Natural killer cell treated with Interleukin-12 subunit alpha and Interleukin-12 subunit beta and Interleukin-15 and Interleukin-18, amount 100 ng/mL, for 72 hours (primary cell): ENCODE measurements at regions not wholly inside any gene's neighbourhood (a gene's known extent, or its start where the extent isn't known, plus 50 kb on each side); places are given as distances from the start of the nearest gene placed in this dataset.
"Not testable (repeated sequence)": the region's sequence is repeated elsewhere in the genome, so short reads cannot be mapped to it uniquely, and the experiment has no call there.

ENCODE experiments used
- ATAC-seq, 2 donors: fragments of 150-1000 bp; cut with Tn5 transposase in 1 of 2; sonication (Bioruptor Pico), chemical (Tn5 transposase) in 1 of 2; 2 replicates each; pipeline ENCODE4 v1.10.0; 2021
- DNase-seq: peaks from one replicate; pipeline ENCODE4 v3.0.0; 2022; ENCODE audit warnings: low spot score
- H3K27ac Mint-ChIP-seq, 2 donors: 1 replicate in 1 of 2; 2 replicates in 1 of 2; pipeline ENCODE4 v1.8.0; 2022; ENCODE audit warnings: mixed read lengths in 2 of 2, mild to moderate bottlenecking in 1 of 2, moderate library complexity in 1 of 2
- H3K27me3 Mint-ChIP-seq, 2 donors: 1 replicate in 1 of 2; 2 replicates in 1 of 2; pipeline ENCODE4 v1.8.0; 2022; ENCODE audit warnings: mixed read lengths in 2 of 2
- H3K36me3 Mint-ChIP-seq: one replicate; pipeline ENCODE4 v1.8.0; 2022; ENCODE audit warnings: mixed read lengths
- H3K4me1 Mint-ChIP-seq, 2 donors: 1 replicate in 1 of 2; 2 replicates in 1 of 2; pipeline ENCODE4 v1.8.0; 2022; ENCODE audit warnings: low read depth in 2 of 2, mixed read lengths in 2 of 2, mild to moderate bottlenecking in 1 of 2
- H3K4me3 Mint-ChIP-seq: one replicate; pipeline ENCODE4 v1.8.0; 2022; ENCODE audit warnings: mixed read lengths
- H3K9me3 Mint-ChIP-seq: 2 replicates; pipeline ENCODE4 v1.8.0; 2022; ENCODE audit warnings: mixed read lengths

DNA sequence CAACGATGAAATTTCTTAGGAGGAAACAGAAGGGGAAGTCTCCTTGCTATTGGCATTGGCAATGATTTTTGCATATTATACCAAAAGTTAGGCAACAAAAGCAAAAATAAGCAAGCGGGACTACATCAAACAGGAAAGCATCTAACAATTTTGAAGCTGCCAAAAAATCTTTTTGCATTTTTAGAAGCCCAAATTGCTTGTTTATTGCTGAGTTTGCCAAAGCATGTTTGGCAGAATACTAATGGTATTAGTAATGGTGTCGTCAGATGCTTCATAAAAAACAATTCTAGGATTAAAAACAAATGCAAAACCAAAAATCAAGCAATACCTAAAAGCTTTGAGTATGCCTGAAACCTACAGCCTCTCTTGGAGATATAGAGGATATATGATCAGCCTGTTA, 80.0 kb downstream of the GALR1 start:
- Mint-ChIP-seq H3K36me3 (no peaks in the 10 kb centered on the region), H3K9me3 (no peaks in the 10 kb centered on the region), H3K27me3 (peaks cover 26 to 44% of the 10 kb centered on the region in 2 donors), H3K4me3 (no peak overlapping the region), H3K27ac (no peak overlapping the region), H3K4me1 (no peaks in the 10 kb centered on the region)
- DNase-seq (no peak), ATAC-seq (no peak)

DNA sequence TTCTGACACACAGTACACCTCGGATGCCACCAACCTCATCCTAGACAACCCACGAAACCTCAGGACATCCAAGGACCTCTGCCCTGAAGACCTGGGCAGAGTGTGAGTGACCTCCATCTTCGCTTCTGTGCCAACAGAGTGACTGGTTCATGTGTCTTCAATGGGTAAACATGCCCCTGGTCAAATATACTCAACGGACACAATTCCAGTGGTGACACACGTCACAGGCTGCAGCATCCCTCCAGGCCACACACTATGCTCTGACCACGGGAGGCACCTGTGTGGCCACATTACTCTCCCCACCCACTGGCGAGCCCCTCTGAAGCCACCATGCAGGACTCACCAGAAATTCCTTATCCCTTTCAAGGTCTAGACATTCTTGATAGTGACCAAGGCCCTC, 85.2 kb downstream of the GALR1 start:
- H3K4me3 Mint-ChIP-seq, result no peak overlapping the region

GRCh38 chr18:77337604-77338003, 88.0 kb downstream of the GALR1 start:
- Mint-ChIP-seq H3K27me3 (peaks cover 24 to 33% of the 10 kb centered on the region in 2 donors), H3K27ac (no peak overlapping the region), H3K36me3 (no peaks in the 10 kb centered on the region), H3K4me1 (no peaks in the 10 kb centered on the region), H3K9me3 (no peaks in the 10 kb centered on the region), H3K4me3 (no peak overlapping the region)
- no peak for DNase-seq
- ATAC-seq, result no peak

More for the DNA sequence above, 85.2 kb downstream of the GALR1 start:
- H3K4me1 Mint-ChIP-seq, result no peaks in the 10 kb centered on the region
- no peak overlapping the region for H3K27ac Mint-ChIP-seq
- no peaks in the 10 kb centered on the region for H3K36me3 Mint-ChIP-seq
- no peak for ATAC-seq
- no peak for DNase-seq
- no peaks in the 10 kb centered on the region for H3K9me3 Mint-ChIP-seq
- peaks cover 26 to 52% of the 10 kb centered on the region in 2 donors for H3K27me3 Mint-ChIP-seq

GRCh38 chr18:77339093-77339492, 89.4 kb downstream of the GALR1 start:
- no peaks in the 10 kb centered on the region for H3K9me3 Mint-ChIP-seq
- peaks cover 19 to 26% of the 10 kb centered on the region in 2 donors for H3K27me3 Mint-ChIP-seq
- DNase-seq, result no peak
- H3K27ac Mint-ChIP-seq, result no peak overlapping the region
- H3K4me3 Mint-ChIP-seq, result no peak overlapping the region
- H3K4me1 Mint-ChIP-seq, result no peaks in the 10 kb centered on the region
- H3K36me3 Mint-ChIP-seq, result no peaks in the 10 kb centered on the region
- no peak for ATAC-seq

- Mint-ChIP-seq H3K27me3 (peaks cover 16 to 22% of the 10 kb centered on the region in 2 donors), H3K27ac (no peak overlapping the region), H3K4me1 (no peaks in the 10 kb centered on the region), H3K9me3 (no peaks in the 10 kb centered on the region), H3K4me3 (no peak overlapping the region), H3K36me3 (no peaks in the 10 kb centered on the region)
- no peak for ATAC-seq
- DNase-seq, result no peak
These were observed 90.0 kb downstream of the GALR1 start for GRCh38 chr18:77339623-77340022.

DNA sequence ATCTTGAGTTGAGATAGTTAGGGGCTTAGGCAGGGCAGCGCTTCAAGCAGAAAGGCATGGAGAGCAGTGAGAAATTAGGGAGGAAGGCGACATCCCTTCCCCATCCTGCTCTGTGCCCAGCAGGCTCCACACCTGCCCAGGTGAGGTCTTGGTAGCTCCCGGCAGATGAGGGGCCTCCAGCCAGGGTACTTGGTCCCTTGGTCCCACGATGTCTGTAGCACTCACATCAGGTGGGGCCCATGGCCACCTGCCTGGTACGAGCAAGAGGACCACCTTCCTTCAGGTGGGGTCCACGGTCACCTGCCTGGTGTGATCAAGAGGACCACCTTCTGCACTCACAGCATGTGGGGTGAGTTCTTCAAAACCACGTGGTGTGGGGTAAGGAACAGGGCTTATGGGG, 91.2 kb downstream of the GALR1 start:
- DNase-seq, result no peak
- no peak overlapping the region for H3K27ac Mint-ChIP-seq
- no peaks in the 10 kb centered on the region for H3K36me3 Mint-ChIP-seq
- H3K27me3 Mint-ChIP-seq, result peaks cover 16 to 22% of the 10 kb centered on the region in 2 donors
- no peak for ATAC-seq
- no peaks in the 10 kb centered on the region for H3K9me3 Mint-ChIP-seq
- no peaks in the 10 kb centered on the region for H3K4me1 Mint-ChIP-seq
- H3K4me3 Mint-ChIP-seq, result no peak overlapping the region

GRCh38 chr18:77341527-77342325, 92.1 kb downstream of the GALR1 start:
- no peaks in the 10 kb centered on the region for H3K36me3 Mint-ChIP-seq
- peaks cover 15 to 16% of the 10 kb centered on the region in 2 donors for H3K27me3 Mint-ChIP-seq
- no peaks in the 10 kb centered on the region for H3K4me1 Mint-ChIP-seq
- no peaks in the 10 kb centered on the region for H3K9me3 Mint-ChIP-seq
- DNase-seq (no peak), ATAC-seq (no peak)
- H3K4me3 Mint-ChIP-seq, result no peak overlapping the region
- no peak overlapping the region for H3K27ac Mint-ChIP-seq

DNA sequence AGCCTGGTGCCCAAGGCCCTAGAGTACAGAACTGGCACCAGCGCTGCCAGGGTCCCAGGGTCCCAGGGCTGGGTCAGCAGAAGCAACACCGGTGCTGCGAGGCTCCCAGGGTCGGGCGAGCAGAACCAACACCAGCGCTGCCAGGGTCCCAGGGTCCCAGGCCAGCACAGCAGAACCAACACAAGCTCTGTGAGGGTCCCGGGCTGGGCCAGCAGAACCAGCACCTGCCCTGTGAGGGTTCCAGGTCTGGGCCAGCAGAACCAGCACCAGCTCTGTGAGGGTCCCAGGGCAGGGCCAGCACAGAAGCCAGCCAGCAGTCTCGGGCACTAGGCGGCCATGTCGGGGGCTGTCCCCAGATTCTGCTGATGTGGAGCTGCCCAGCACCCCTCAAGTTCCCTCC, 93.1 kb downstream of the GALR1 start:
- Mint-ChIP-seq H3K27me3 (peaks cover 10 to 13% of the 10 kb centered on the region in 2 donors), H3K9me3 (no peaks in the 10 kb centered on the region), H3K27ac (no peak overlapping the region), H3K4me3 (no peak overlapping the region), H3K36me3 (no peaks in the 10 kb centered on the region), H3K4me1 (no peaks in the 10 kb centered on the region)
- ATAC-seq (peak in 1 of 2 donors; percentile 41), DNase-seq (no peak)

DNA sequence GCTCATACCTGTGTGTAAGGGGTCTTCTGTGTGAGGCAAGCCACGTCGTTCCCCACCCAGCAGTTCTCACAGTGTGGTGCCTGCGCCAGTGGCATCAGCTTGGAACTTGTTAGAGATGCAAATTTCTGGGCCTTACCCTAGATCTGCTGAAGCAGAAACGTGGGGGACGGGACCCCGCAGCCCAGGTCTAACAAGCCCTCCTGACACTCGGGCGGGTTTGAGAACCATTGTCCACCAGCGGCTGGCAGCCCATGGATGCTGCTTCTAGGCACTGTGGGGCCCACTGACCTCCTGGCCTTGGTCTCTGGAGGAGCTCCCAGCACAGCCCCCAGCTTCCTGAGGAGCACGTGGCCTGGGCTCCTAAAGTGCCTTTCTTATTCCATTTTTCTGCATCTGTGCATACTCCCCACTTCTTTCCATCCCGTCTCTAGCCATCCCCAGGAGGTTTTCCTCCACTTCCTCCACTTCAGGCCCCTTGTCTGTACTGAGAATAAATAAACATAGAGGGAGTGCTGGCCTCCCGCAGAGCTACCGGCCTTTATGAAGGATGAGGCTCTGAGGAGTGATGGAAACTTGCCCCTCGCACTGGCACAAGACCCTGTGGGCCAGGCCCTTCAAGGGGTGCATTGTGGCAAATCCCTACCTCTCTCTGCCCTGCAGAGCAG, 94.3 kb downstream of the GALR1 start:
- H3K9me3 Mint-ChIP-seq, result no peaks in the 10 kb centered on the region
- H3K27me3 Mint-ChIP-seq, result peaks cover 0 to 9% of the 10 kb centered on the region in 2 donors
- ATAC-seq (no peak), DNase-seq (no peak)
- H3K36me3 Mint-ChIP-seq, result no peaks in the 10 kb centered on the region
- H3K4me1 Mint-ChIP-seq, result no peaks in the 10 kb centered on the region
- H3K4me3 Mint-ChIP-seq, result no peak overlapping the region
- no peak overlapping the region for H3K27ac Mint-ChIP-seq

DNA sequence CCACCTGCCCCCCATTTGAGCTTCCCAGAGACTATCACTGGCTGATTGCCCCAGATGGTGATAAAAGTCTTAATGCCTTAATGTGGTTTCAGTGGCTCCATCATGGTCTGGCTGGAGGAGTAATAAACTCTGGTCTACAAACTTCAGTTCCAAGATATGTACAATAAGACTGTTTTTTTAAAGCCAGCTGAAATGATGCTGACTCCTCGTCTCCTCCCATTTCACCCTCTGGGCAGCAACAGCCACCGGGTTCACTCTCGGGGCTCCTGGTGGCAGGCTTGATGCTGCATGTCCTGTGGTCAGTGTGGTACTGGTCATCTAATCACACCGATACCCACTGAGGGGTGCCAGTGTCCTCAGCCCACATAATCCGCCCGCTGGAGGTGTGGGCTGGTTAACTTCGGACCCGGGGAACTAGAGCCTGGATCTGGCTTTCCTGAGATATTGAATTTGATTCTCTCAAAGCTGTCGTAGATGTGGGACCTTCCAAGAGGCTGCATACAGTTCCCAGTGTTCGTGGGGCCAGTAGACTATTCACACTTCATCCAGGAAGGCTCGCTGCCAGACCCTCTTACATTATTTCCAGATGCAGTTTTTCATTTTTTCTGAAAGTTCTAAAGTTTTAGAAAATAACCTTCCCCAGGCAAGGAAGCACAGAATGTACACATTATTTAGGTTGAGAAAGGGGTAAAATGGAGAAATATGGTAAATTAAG, 95.3 kb downstream of the GALR1 start:
- Mint-ChIP-seq H3K4me1 (no peaks in the 10 kb centered on the region), H3K9me3 (no peaks in the 10 kb centered on the region), H3K4me3 (no peak overlapping the region), H3K36me3 (no peaks in the 10 kb centered on the region), H3K27me3 (peaks cover 8 to 13% of the 10 kb centered on the region in 2 donors), H3K27ac (no peak overlapping the region)
- ATAC-seq (no peak), DNase-seq (no peak)

DNA sequence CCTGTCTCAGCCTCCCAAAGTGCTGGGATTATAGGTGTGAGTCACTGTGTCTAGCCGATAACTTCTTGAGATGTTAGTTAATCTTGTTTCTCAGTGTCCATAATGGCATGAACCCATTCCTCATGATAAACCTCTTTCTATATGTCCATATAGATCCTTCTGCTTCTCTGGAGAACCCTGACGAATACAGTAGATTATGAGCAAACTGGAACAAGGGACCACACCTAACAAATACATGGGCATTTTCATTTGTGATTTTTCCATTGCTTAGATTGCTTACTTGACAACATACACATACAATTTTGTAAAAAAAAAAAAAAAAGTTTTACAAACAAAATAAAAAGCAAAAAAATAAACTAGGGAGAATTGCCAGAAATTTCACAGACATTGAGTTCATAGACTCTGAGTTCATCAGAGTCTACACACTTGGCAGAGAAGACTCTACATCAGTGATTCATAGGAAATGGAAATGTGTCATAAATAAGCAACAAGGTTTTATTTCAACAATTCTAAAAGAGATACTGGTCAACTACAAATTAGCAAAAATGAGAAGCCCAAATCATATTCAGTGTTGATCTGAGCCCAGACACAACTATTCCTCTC, 96.7 kb downstream of the GALR1 start:
- Mint-ChIP-seq H3K4me1 (no peaks in the 10 kb centered on the region), H3K27me3 (peaks cover 22 to 24% of the 10 kb centered on the region in 2 donors), H3K27ac (no peak overlapping the region), H3K9me3 (no peaks in the 10 kb centered on the region), H3K4me3 (no peak overlapping the region), H3K36me3 (no peaks in the 10 kb centered on the region)
- ATAC-seq, result no peak
- no peak for DNase-seq

DNA sequence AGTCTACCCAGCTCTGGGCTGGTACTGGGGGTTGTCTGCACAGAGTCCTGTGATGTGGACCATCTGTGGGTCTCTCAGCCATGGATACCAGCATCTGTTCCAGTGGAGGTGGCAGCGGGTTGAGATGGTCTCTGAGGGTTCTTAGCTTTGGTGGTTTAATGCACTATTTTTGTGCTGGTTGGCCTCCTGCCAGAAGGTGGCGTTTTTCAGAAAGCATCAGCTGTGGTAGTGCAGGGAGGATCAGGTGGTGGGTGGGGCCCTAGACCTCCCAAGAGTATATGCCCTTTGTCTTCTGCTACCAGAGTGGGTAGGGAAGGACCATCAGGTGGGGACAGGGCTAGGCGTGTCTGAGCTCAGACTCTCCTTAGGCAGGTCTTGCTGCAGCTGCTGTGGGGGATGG, 103.7 kb downstream of the GALR1 start:
- H3K4me1 Mint-ChIP-seq, H3K4me3 Mint-ChIP-seq, ATAC-seq, H3K9me3 Mint-ChIP-seq, H3K27ac Mint-ChIP-seq, DNase-seq, H3K36me3 Mint-ChIP-seq: not testable (repeated sequence)
- H3K27me3 Mint-ChIP-seq, result peaks cover 50 to 64% of the 10 kb centered on the region in 2 donors

DNA sequence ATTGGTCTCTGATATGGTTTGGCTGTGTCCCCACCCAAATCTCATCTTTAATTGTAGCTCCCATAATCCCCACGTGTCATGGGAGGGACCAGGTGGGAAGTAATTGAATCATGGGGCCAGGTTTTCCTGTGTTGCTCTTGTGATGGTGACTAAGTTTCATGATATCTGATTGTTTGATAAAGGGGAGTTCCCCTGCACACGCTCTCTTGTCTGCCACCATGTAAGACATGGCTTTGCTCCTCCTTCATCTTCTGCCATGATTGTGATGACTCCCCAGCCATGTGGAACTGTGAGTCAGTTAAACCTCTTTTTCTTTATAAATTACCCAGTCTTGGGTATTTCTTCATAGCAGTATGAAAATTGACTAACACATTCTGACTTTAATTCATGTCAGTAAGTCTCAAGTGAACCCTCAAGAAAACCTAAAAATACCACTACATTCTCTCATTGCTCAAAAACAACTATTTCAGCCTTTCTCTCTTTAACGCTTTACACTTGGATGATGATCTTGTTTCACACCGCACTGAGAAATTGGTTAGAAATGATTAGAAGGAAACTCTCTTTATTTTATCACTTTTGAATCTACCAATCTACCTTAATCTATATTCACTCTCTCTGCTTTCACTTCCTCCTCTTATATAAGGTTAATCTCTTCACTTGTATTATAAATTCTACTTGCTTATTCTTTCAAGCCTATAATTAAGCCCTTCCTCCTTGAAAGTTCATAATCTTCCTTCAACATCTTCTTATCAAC, 110.1 kb downstream of the GALR1 start:
- no peak for ATAC-seq
- Mint-ChIP-seq H3K27me3 (peaks cover 36 to 65% of the 10 kb centered on the region in 2 donors), H3K27ac (no peak overlapping the region), H3K4me1 (peaks cover 0 to 10% of the 10 kb centered on the region in 2 donors), H3K4me3 (no peak overlapping the region), H3K9me3 (peaks cover 9% of the 10 kb centered on the region), H3K36me3 (peaks cover 16% of the 10 kb centered on the region)
- no peak for DNase-seq
